Panc1 (cell line): ENCODE measurements at regions not wholly inside any gene's neighbourhood (a gene's known extent, or its start where the extent isn't known, plus 50 kb on each side); places are given as distances from the start of the nearest gene placed in this dataset.

Experiments
- TCF7L2 ChIP-seq: IDR thresholded peaks from 2 replicates; pipeline ENCODE4 v1.6.1; 2011; ENCODE audit warnings: mild to moderate bottlenecking, low read depth, low read length, inconsistent platforms
- TF ChIP-seq, protein P1 (sequence below): fragments of 450-650 bp; IDR thresholded peaks from 2 replicates; pipeline ENCODE4 v1.5.1; 2017; ENCODE audit warnings: mild to moderate bottlenecking

DNA sequence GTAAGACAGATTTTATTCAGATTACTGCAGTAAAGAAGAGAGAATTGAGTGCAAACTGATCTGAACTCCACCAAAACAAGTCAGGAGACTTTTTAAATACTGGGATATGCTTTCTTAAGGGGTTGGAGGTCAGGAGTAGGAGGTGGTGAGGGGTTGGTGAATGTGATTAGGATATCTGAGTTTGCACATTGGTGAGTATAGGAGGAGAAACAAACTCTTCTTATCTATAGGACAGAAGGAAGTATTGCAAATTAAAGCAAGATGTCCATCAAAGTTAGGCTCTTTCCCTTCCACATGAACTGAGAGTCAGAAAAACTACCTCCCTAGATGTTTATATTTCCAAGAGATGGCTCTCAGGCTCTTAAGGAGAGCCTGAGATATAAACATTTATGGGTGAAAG lies 114.6 kb upstream of the HTR1E start:
- TF ChIP-seq, protein P1, sequence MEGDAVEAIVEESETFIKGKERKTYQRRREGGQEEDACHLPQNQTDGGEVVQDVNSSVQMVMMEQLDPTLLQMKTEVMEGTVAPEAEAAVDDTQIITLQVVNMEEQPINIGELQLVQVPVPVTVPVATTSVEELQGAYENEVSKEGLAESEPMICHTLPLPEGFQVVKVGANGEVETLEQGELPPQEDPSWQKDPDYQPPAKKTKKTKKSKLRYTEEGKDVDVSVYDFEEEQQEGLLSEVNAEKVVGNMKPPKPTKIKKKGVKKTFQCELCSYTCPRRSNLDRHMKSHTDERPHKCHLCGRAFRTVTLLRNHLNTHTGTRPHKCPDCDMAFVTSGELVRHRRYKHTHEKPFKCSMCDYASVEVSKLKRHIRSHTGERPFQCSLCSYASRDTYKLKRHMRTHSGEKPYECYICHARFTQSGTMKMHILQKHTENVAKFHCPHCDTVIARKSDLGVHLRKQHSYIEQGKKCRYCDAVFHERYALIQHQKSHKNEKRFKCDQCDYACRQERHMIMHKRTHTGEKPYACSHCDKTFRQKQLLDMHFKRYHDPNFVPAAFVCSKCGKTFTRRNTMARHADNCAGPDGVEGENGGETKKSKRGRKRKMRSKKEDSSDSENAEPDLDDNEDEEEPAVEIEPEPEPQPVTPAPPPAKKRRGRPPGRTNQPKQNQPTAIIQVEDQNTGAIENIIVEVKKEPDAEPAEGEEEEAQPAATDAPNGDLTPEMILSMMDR = no peak
- no peak for TF ChIP-seq TCF7L2
